Heart left ventricle (tissue), 16 donors: ENCODE measurements at regions not wholly inside any gene's neighbourhood (a gene's known extent, or its start where the extent isn't known, plus 50 kb on each side); places are given as distances from the start of the nearest gene placed in this dataset.
A peak's percentile ranks its signal among the peaks of the same experiment; 100 is the strongest.

Experiments
- ATAC-seq, 4 donors: fragments of 200-7000 bp; cut with Tn5 transposase; one replicate each; pipeline ENCODE4 v1.9.1; 2020 to 2022; ENCODE audit warnings: moderate library complexity in 4 of 4, mild to moderate bottlenecking in 3 of 4, moderate number of reproducible peaks in 1 of 4
- DNase-seq, 5 donors: peaks; one replicate each; pipeline ENCODE4 v3.0.0-alpha.2; 2020
- H3K27ac ChIP-seq, 12 donors: fragments of 200-600 bp; sonication (generic) in 4 of 12; one replicate each; pipeline versions ENCODE4 v1.5.0 to v1.8.0; 2016 to 2022; ENCODE audit warnings: mild to moderate bottlenecking in 2 of 12
- H3K27me3 ChIP-seq, 9 donors: fragments of 200-600 bp; sonication (generic) in 2 of 9; one replicate each; pipeline versions ENCODE4 v1.5.1 to v1.8.0; 2016 to 2022; ENCODE audit warnings: mild to moderate bottlenecking in 3 of 9
- H3K36me3 ChIP-seq, 9 donors: fragments of 200-600 bp; sonication (generic) in 2 of 9; one replicate each; pipeline versions ENCODE4 v1.5.0 to v1.8.0; 2018 to 2022; ENCODE audit warnings: mild to moderate bottlenecking in 2 of 9
- H3K4me1 ChIP-seq, 12 donors: fragments of 200-600 bp; sonication (generic) in 4 of 12; one replicate each; pipeline versions ENCODE4 v1.5.0 to v1.8.0; 2016 to 2022; ENCODE audit warnings: mild to moderate bottlenecking in 3 of 12
- H3K4me3 ChIP-seq, 12 donors: fragments of 200-600 bp; sonication (generic) in 4 of 12; one replicate each; pipeline versions ENCODE4 v1.5.0 to v1.8.0; 2017 to 2022; ENCODE audit warnings: mild to moderate bottlenecking in 9 of 12, moderate library complexity in 4 of 12
- H3K9me3 ChIP-seq, 12 donors: fragments of 200-600 bp; sonication (generic) in 4 of 12; one replicate each; pipeline versions ENCODE4 v1.5.0 to v1.8.0; 2016 to 2022; ENCODE audit warnings: mild to moderate bottlenecking in 1 of 12
- CTCF ChIP-seq, 12 donors: fragments of 200-600 bp; sonication (generic) in 4 of 12; IDR thresholded peaks; one replicate each; pipeline versions ENCODE4 v1.5.0 to v1.8.0; 2018 to 2022; ENCODE audit warnings: antibody characterized with exemption in 12 of 12, mild to moderate bottlenecking in 5 of 12
- POLR2A ChIP-seq, 2 donors: fragments of 450-650 bp; IDR thresholded peaks; one replicate each; pipeline ENCODE4 v1.6.1; 2017; ENCODE audit warnings: antibody characterized with exemption in 2 of 2, mild to moderate bottlenecking in 2 of 2, moderate library complexity in 2 of 2
- WGBS, 4 donors: extraction: QIAGEN DNeasy Blood & Tissue Kit in 2 of 4; methylation state at CpG; one replicate each; pipeline versions ENCODE4 v1.1.5 to v1.1.7; 2013 to 2018; 5-methylcytosine and 5-hydroxymethylcytosine counted together
- intact Hi-C, 10 donors: fragments of 100-400 bp; cut with DNase I; formaldehyde crosslinking; loops; one replicate each; pipeline versions ENCODE4 v1.11.1 to v1.14.2; 2022
- donor health status: ischemic (EF 13 %, LVEDD 7.1; RV severe dilation, severe dysfunction).
- donor health status: healthy with polysubstance abuse.
- donor health status: DM: no; HTN: yes; CAD: no.
- donor health status: DM: no; HTN: no; CAD: no.
- donor health status: ischemic (EF 25% LVEDD 6.9; RV normal size, moderate dysfunction).
- donor health status: ischemic (EF 25% LVEDD 5.7; RV mildly dilated, moderate dysfunction).
- donor health status: healthy.
- donor health status: DM: yes; HTN: yes; CAD: no.
- donor health status: ischemic (EF 35%, LVEDD 5.7; RV mildly dilated, moderate dysfunction).
- donor health status: nonischemic (EF 11% LVEDD 7.7; RV severe dilation, severe dysfunction).
- donor health status: DM: yes; HTN: yes; CAD: no.
- donor health status: PGD.
- donor health status: ischemic (EF 29% LVEDD 5.4; RV normal size, mild dysfunction).
- donor health status: nonischemic (EF 23%, LVEDD 6.1; RV moderate dilation, normal function).

GRCh38 chr18:24935008-24935407, 417.0 kb downstream of the ZNF521 start:
- intact Hi-C loops: loop anchor here in 1 of 10 donors (5.0 kb wide), 1 partner anchor 43 kb away; no protein-coding TSS in a partner anchor
- H3K27ac ChIP-seq: no peak overlapping the region
- H3K36me3 ChIP-seq: no peaks in the 10 kb centered on the region
- no peak for DNase-seq
- H3K27me3 ChIP-seq: no peaks in the 10 kb centered on the region
- H3K4me1 ChIP-seq: no peaks in the 10 kb centered on the region
- no peak overlapping the region for H3K4me3 ChIP-seq
- no peak for TF ChIP-seq CTCF (IDR thresholded peaks at IDR 0.05)
- no peak for TF ChIP-seq POLR2A (IDR thresholded peaks at IDR 0.05)
- no peak for ATAC-seq
- 92 to 97% (median 94%) methylated on average over 4 of the region's 4 CpGs for WGBS, 4 donors
- H3K9me3 ChIP-seq: no peaks in the 10 kb centered on the region

GRCh38 chr18:24935896-24936295, 416.1 kb downstream of the ZNF521 start:
- H3K27me3 ChIP-seq: no peaks in the 10 kb centered on the region
- no peak overlapping the region for H3K4me3 ChIP-seq
- TF ChIP-seq POLR2A (IDR thresholded peaks at IDR 0.05) (no peak), CTCF (IDR thresholded peaks at IDR 0.05) (no peak)
- ATAC-seq (no peak), DNase-seq (no peak)
- H3K27ac ChIP-seq: no peak overlapping the region
- intact Hi-C loops: loop anchor here in 1 of 10 donors (5.0 kb wide), 1 partner anchor 44 kb away; no protein-coding TSS in a partner anchor
- H3K9me3 ChIP-seq: no peaks in the 10 kb centered on the region
- no peaks in the 10 kb centered on the region for H3K36me3 ChIP-seq
- H3K4me1 ChIP-seq: no peaks in the 10 kb centered on the region
- WGBS, 4 donors: 62 to 76% (median 67%) methylated on average over 1 of the region's 1 CpG

GRCh38 chr18:24936691-24937090, 415.3 kb downstream of the ZNF521 start:
- WGBS, 4 donors: 78 to 83% (median 79%) methylated on average over 3 of the region's 3 CpGs
- DNase-seq (no peak), ATAC-seq (no peak)
- H3K27ac ChIP-seq: no peak overlapping the region
- intact Hi-C loops: loop anchor here in 1 of 10 donors (5.0 kb wide), 1 partner anchor 44 kb away; no protein-coding TSS in a partner anchor
- no peaks in the 10 kb centered on the region for H3K9me3 ChIP-seq
- H3K4me1 ChIP-seq: no peaks in the 10 kb centered on the region
- H3K4me3 ChIP-seq: no peak overlapping the region
- no peaks in the 10 kb centered on the region for H3K27me3 ChIP-seq
- H3K36me3 ChIP-seq: no peaks in the 10 kb centered on the region
- no peak for TF ChIP-seq POLR2A (IDR thresholded peaks at IDR 0.05)

GRCh38 chr18:24937639-24938275, 414.2 kb downstream of the ZNF521 start:
- Histone ChIP-seq H3K4me1 (no peaks in the 10 kb centered on the region), H3K9me3 (no peaks in the 10 kb centered on the region), H3K36me3 (no peaks in the 10 kb centered on the region), H3K4me3 (no peak overlapping the region), H3K27ac (no peak overlapping the region), H3K27me3 (no peaks in the 10 kb centered on the region)
- WGBS, 4 donors: 71 to 81% (median 80%) methylated on average over 5 of the region's 5 CpGs
- DNase-seq: no peak
- intact Hi-C loops: loop anchor here in 1 of 10 donors (5.0 kb wide), 1 partner anchor 45 kb away; no protein-coding TSS in a partner anchor
- ATAC-seq: no peak
- TF ChIP-seq CTCF (IDR thresholded peaks at IDR 0.05) (no peak), POLR2A (IDR thresholded peaks at IDR 0.05) (no peak)

- no peak for ATAC-seq
- Histone ChIP-seq H3K4me1 (no peaks in the 10 kb centered on the region), H3K36me3 (no peaks in the 10 kb centered on the region), H3K27me3 (no peaks in the 10 kb centered on the region), H3K9me3 (no peaks in the 10 kb centered on the region), H3K4me3 (no peak overlapping the region), H3K27ac (peak overlapping the region in 1 of 12 donors; percentile 23)
- WGBS, 4 donors: 92 to 97% (median 97%) methylated on average over 6 of the region's 6 CpGs
- intact Hi-C loops: no loop called here
- no peak for TF ChIP-seq CTCF (IDR thresholded peaks at IDR 0.05)
- no peak for TF ChIP-seq POLR2A (IDR thresholded peaks at IDR 0.05)
- no peak for DNase-seq
Measured at GRCh38 chr18:24940416-24940815, 411.6 kb downstream of the ZNF521 start.
